ENCODE measurements at regions not wholly inside any gene's neighbourhood (a gene's known extent, or its start where the extent isn't known, plus 50 kb on each side); places are given as distances from the start of the nearest gene placed in this dataset.

GRCh38 chr12:28767836-28768348 is 381.2 kb upstream of the FAR2 start:
- Histone ChIP-seq H3K9ac (ENCODE audit: low read length) (no peak overlapping the region), H3K27me3 (ENCODE audit: low read length) (no peaks in the 10 kb centered on the region), H3K36me3 (ENCODE audit: insufficient read depth, low read length) (no peaks in the 10 kb centered on the region), H3K4me3 (ENCODE audit: low read length) (no peak overlapping the region), H3K27ac (ENCODE audit: low read length) (no peak overlapping the region), H2AFZ (ENCODE audit: low read length) (no peak overlapping the region), H3K4me2 (ENCODE audit: low read depth, low read length, poor library complexity, severe bottlenecking) (no peak overlapping the region), H3K79me2 (ENCODE audit: low read length) (no peaks in the 10 kb centered on the region), H3K9me2 (replicated peaks; ENCODE audit: insufficient read depth, low read length) (no peaks in the 10 kb centered on the region), H3K9me3 (ENCODE audit: low read length) (no peaks in the 10 kb centered on the region), H4K20me1 (ENCODE audit: insufficient read depth, low read depth, low read length) (no peaks in the 10 kb centered on the region), H3K4me1 (ENCODE audit: low read length) (no peaks in the 10 kb centered on the region)
- DNase-seq, result no peak

GRCh38 chr12:28770322-28770721 is 378.8 kb upstream of the FAR2 start:
- Histone ChIP-seq H3K27ac (ENCODE audit: low read length) (no peak overlapping the region), H2AFZ (ENCODE audit: low read length) (no peak overlapping the region), H3K36me3 (ENCODE audit: insufficient read depth, low read length) (no peaks in the 10 kb centered on the region), H3K4me2 (ENCODE audit: low read depth, low read length, poor library complexity, severe bottlenecking) (no peak overlapping the region), H3K4me3 (ENCODE audit: low read length) (no peak overlapping the region), H4K20me1 (ENCODE audit: insufficient read depth, low read depth, low read length) (no peaks in the 10 kb centered on the region), H3K27me3 (ENCODE audit: low read length) (no peaks in the 10 kb centered on the region), H3K9ac (ENCODE audit: low read length) (no peak overlapping the region), H3K79me2 (ENCODE audit: low read length) (no peaks in the 10 kb centered on the region), H3K4me1 (ENCODE audit: low read length) (no peaks in the 10 kb centered on the region), H3K9me3 (ENCODE audit: low read length) (no peaks in the 10 kb centered on the region), H3K9me2 (replicated peaks; ENCODE audit: insufficient read depth, low read length) (no peaks in the 10 kb centered on the region)
- no peak for DNase-seq

- Histone ChIP-seq H3K27ac (ENCODE audit: low read length) (no peak overlapping the region), H2AFZ (ENCODE audit: low read length) (no peak overlapping the region), H4K20me1 (ENCODE audit: insufficient read depth, low read depth, low read length) (no peaks in the 10 kb centered on the region), H3K27me3 (ENCODE audit: low read length) (no peaks in the 10 kb centered on the region), H3K4me3 (ENCODE audit: low read length) (no peak overlapping the region), H3K9me2 (replicated peaks; ENCODE audit: insufficient read depth, low read length) (no peaks in the 10 kb centered on the region), H3K9me3 (ENCODE audit: low read length) (no peaks in the 10 kb centered on the region), H3K9ac (ENCODE audit: low read length) (no peak overlapping the region), H3K4me1 (ENCODE audit: low read length) (no peaks in the 10 kb centered on the region), H3K4me2 (ENCODE audit: low read depth, low read length, poor library complexity, severe bottlenecking) (no peak overlapping the region), H3K36me3 (ENCODE audit: insufficient read depth, low read length) (no peaks in the 10 kb centered on the region), H3K79me2 (ENCODE audit: low read length) (no peaks in the 10 kb centered on the region)
- no peak for DNase-seq
These were observed 377.1 kb upstream of the FAR2 start for GRCh38 chr12:28771968-28772367.

- Histone ChIP-seq H3K9me2 (replicated peaks; ENCODE audit: insufficient read depth, low read length) (no peaks in the 10 kb centered on the region), H4K20me1 (ENCODE audit: insufficient read depth, low read depth, low read length) (no peaks in the 10 kb centered on the region), H3K9ac (ENCODE audit: low read length) (no peak overlapping the region), H3K4me1 (ENCODE audit: low read length) (no peaks in the 10 kb centered on the region), H3K27ac (ENCODE audit: low read length) (no peak overlapping the region), H3K4me2 (ENCODE audit: low read depth, low read length, poor library complexity, severe bottlenecking) (no peak overlapping the region), H2AFZ (ENCODE audit: low read length) (no peak overlapping the region), H3K79me2 (ENCODE audit: low read length) (no peaks in the 10 kb centered on the region), H3K27me3 (ENCODE audit: low read length) (no peaks in the 10 kb centered on the region), H3K9me3 (ENCODE audit: low read length) (no peaks in the 10 kb centered on the region), H3K36me3 (ENCODE audit: insufficient read depth, low read length) (no peaks in the 10 kb centered on the region), H3K4me3 (ENCODE audit: low read length) (no peak overlapping the region)
- no peak for DNase-seq
These were observed 373.5 kb upstream of the FAR2 start for GRCh38 chr12:28775556-28775955.

- H4K20me1 ChIP-seq (ENCODE audit: insufficient read depth, low read depth, low read length), result no peaks in the 10 kb centered on the region
- H3K4me3 ChIP-seq (ENCODE audit: low read length), result no peak overlapping the region
- no peaks in the 10 kb centered on the region for H3K4me1 ChIP-seq (ENCODE audit: low read length)
- no peaks in the 10 kb centered on the region for H3K9me3 ChIP-seq (ENCODE audit: low read length)
- H3K79me2 ChIP-seq (ENCODE audit: low read length), result no peaks in the 10 kb centered on the region
- no peaks in the 10 kb centered on the region for H3K9me2 ChIP-seq (replicated peaks; ENCODE audit: insufficient read depth, low read length)
- no peak overlapping the region for H3K27ac ChIP-seq (ENCODE audit: low read length)
- no peak for DNase-seq
- H3K27me3 ChIP-seq (ENCODE audit: low read length), result no peaks in the 10 kb centered on the region
- no peak overlapping the region for H3K4me2 ChIP-seq (ENCODE audit: low read depth, low read length, poor library complexity, severe bottlenecking)
- no peaks in the 10 kb centered on the region for H3K36me3 ChIP-seq (ENCODE audit: insufficient read depth, low read length)
- H3K9ac ChIP-seq (ENCODE audit: low read length), result no peak overlapping the region
- H2AFZ ChIP-seq (ENCODE audit: low read length), result no peak overlapping the region
These were observed 372.9 kb upstream of the FAR2 start for GRCh38 chr12:28776220-28776619.

- no peak overlapping the region for H3K4me3 ChIP-seq (ENCODE audit: low read length)
- DNase-seq, result no peak
- H3K9me2 ChIP-seq (replicated peaks; ENCODE audit: insufficient read depth, low read length), result no peaks in the 10 kb centered on the region
- no peak overlapping the region for H2AFZ ChIP-seq (ENCODE audit: low read length)
- H3K27ac ChIP-seq (ENCODE audit: low read length), result no peak overlapping the region
- H3K4me2 ChIP-seq (ENCODE audit: low read depth, low read length, poor library complexity, severe bottlenecking), result no peak overlapping the region
- no peak overlapping the region for H3K9ac ChIP-seq (ENCODE audit: low read length)
- no peaks in the 10 kb centered on the region for H3K79me2 ChIP-seq (ENCODE audit: low read length)
- H3K9me3 ChIP-seq (ENCODE audit: low read length), result no peaks in the 10 kb centered on the region
- H3K4me1 ChIP-seq (ENCODE audit: low read length), result no peaks in the 10 kb centered on the region
- no peaks in the 10 kb centered on the region for H3K36me3 ChIP-seq (ENCODE audit: insufficient read depth, low read length)
- no peaks in the 10 kb centered on the region for H4K20me1 ChIP-seq (ENCODE audit: insufficient read depth, low read depth, low read length)
- H3K27me3 ChIP-seq (ENCODE audit: low read length), result no peaks in the 10 kb centered on the region
These were observed 372.1 kb upstream of the FAR2 start for GRCh38 chr12:28776913-28777422.

- H3K36me3 ChIP-seq (ENCODE audit: insufficient read depth, low read length), result no peaks in the 10 kb centered on the region
- no peaks in the 10 kb centered on the region for H3K9me3 ChIP-seq (ENCODE audit: low read length)
- no peak overlapping the region for H3K4me2 ChIP-seq (ENCODE audit: low read depth, low read length, poor library complexity, severe bottlenecking)
- no peak overlapping the region for H3K27ac ChIP-seq (ENCODE audit: low read length)
- no peaks in the 10 kb centered on the region for H4K20me1 ChIP-seq (ENCODE audit: insufficient read depth, low read depth, low read length)
- no peak overlapping the region for H3K9ac ChIP-seq (ENCODE audit: low read length)
- no peak overlapping the region for H2AFZ ChIP-seq (ENCODE audit: low read length)
- H3K27me3 ChIP-seq (ENCODE audit: low read length), result no peaks in the 10 kb centered on the region
- no peaks in the 10 kb centered on the region for H3K79me2 ChIP-seq (ENCODE audit: low read length)
- no peak overlapping the region for H3K4me3 ChIP-seq (ENCODE audit: low read length)
- H3K4me1 ChIP-seq (ENCODE audit: low read length), result no peaks in the 10 kb centered on the region
- no peaks in the 10 kb centered on the region for H3K9me2 ChIP-seq (replicated peaks; ENCODE audit: insufficient read depth, low read length)
- DNase-seq, result no peak
These were observed 371.3 kb upstream of the FAR2 start for GRCh38 chr12:28777603-28778365.

GRCh38 chr12:28780096-28780495 is 369.0 kb upstream of the FAR2 start:
- H3K79me2 ChIP-seq (ENCODE audit: low read length), result no peaks in the 10 kb centered on the region
- no peaks in the 10 kb centered on the region for H4K20me1 ChIP-seq (ENCODE audit: insufficient read depth, low read depth, low read length)
- H3K4me1 ChIP-seq (ENCODE audit: low read length), result no peaks in the 10 kb centered on the region
- H2AFZ ChIP-seq (ENCODE audit: low read length), result no peak overlapping the region
- H3K9me2 ChIP-seq (replicated peaks; ENCODE audit: insufficient read depth, low read length), result no peaks in the 10 kb centered on the region
- no peak overlapping the region for H3K27ac ChIP-seq (ENCODE audit: low read length)
- H3K27me3 ChIP-seq (ENCODE audit: low read length), result no peaks in the 10 kb centered on the region
- H3K9ac ChIP-seq (ENCODE audit: low read length), result no peak overlapping the region
- no peak overlapping the region for H3K4me3 ChIP-seq (ENCODE audit: low read length)
- no peaks in the 10 kb centered on the region for H3K36me3 ChIP-seq (ENCODE audit: insufficient read depth, low read length)
- no peaks in the 10 kb centered on the region for H3K9me3 ChIP-seq (ENCODE audit: low read length)
- H3K4me2 ChIP-seq (ENCODE audit: low read depth, low read length, poor library complexity, severe bottlenecking), result no peak overlapping the region
- DNase-seq, result no peak

Data from Karpas-422 (cell line).